ENCODE measurements at regions not wholly inside any gene's neighbourhood (a gene's known extent, or its start where the extent isn't known, plus 50 kb on each side); places are given as distances from the start of the nearest gene placed in this dataset.

- TF ChIP-seq CTCF (IDR thresholded peaks at IDR 0.05 in 2 of 3, conservative IDR thresholded peaks at IDR 0.05 in 1 of 3; ENCODE audit: borderline replicate concordance in 1 of 3, insufficient read depth in 1 of 3, low read depth in 2 of 3, low read length in 2 of 3): no peak
- TF ChIP-seq POLR2A (IDR thresholded peaks at IDR 0.05; ENCODE audit: borderline replicate concordance, extremely low read depth, insufficient read depth, insufficient read length): no peak
- no peak for TF ChIP-seq RAD21 (IDR thresholded peaks at IDR 0.05; ENCODE audit: low read depth)
- no peak for TF ChIP-seq ZNF274 (IDR thresholded peaks at IDR 0.05; ENCODE audit: low read depth, low read length)
- no peak for TF ChIP-seq EZH2 (IDR thresholded peaks at IDR 0.05)
- TF ChIP-seq SIN3A (IDR thresholded peaks at IDR 0.05; ENCODE audit: low read depth): no peak
- TF ChIP-seq SRF (IDR thresholded peaks at IDR 0.05; ENCODE audit: low read depth): no peak
- TF ChIP-seq ZBTB33 (IDR thresholded peaks at IDR 0.05; ENCODE audit: extremely low read depth, insufficient replicate concordance, low read length): no peak
- no peak for TF ChIP-seq EZH2phosphoT487 (IDR thresholded peaks at IDR 0.05; ENCODE audit: borderline replicate concordance)
- TF ChIP-seq YY1 (IDR thresholded peaks at IDR 0.05; ENCODE audit: extremely low read depth, insufficient replicate concordance, low read depth, low read length): no peak
Measured at GRCh38 chr22:47231759-47232158, 469.3 kb downstream of the TBC1D22A start.
